ENCODE measurements at regions not wholly inside any gene's neighbourhood (a gene's known extent, or its start where the extent isn't known, plus 50 kb on each side); places are given as distances from the start of the nearest gene placed in this dataset.

- TF ChIP-seq CBX3 (IDR thresholded peaks at IDR 0.05; ENCODE audit: borderline replicate concordance, low read depth) = no peak
- TF ChIP-seq STAT1 (conservative IDR thresholded peaks at IDR 0.05) = no peak
- no peak for TF ChIP-seq PAX8 (IDR thresholded peaks at IDR 0.05)
- TF ChIP-seq TAF1 (IDR thresholded peaks at IDR 0.05; ENCODE audit: borderline replicate concordance, low read depth, low read length) = no peak
- no peak for TF ChIP-seq POLR2AphosphoS5 (IDR thresholded peaks at IDR 0.05; ENCODE audit: low read length)
- TF ChIP-seq ETV6 (conservative IDR thresholded peaks at IDR 0.05 in 1 of 2, IDR thresholded peaks at IDR 0.05 in 1 of 2; ENCODE audit: borderline replicate concordance in 1 of 2, low read depth in 1 of 2) = no peak
- TF ChIP-seq, protein P1, sequence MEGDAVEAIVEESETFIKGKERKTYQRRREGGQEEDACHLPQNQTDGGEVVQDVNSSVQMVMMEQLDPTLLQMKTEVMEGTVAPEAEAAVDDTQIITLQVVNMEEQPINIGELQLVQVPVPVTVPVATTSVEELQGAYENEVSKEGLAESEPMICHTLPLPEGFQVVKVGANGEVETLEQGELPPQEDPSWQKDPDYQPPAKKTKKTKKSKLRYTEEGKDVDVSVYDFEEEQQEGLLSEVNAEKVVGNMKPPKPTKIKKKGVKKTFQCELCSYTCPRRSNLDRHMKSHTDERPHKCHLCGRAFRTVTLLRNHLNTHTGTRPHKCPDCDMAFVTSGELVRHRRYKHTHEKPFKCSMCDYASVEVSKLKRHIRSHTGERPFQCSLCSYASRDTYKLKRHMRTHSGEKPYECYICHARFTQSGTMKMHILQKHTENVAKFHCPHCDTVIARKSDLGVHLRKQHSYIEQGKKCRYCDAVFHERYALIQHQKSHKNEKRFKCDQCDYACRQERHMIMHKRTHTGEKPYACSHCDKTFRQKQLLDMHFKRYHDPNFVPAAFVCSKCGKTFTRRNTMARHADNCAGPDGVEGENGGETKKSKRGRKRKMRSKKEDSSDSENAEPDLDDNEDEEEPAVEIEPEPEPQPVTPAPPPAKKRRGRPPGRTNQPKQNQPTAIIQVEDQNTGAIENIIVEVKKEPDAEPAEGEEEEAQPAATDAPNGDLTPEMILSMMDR (IDR thresholded peaks at IDR 0.05 in 2 of 3, conservative IDR thresholded peaks at IDR 0.05 in 1 of 3; ENCODE audit: control insufficient read depth in 2 of 3, extremely low read depth in 1 of 3, insufficient read depth in 1 of 3, low read depth in 3 of 3, low read length in 3 of 3) = no peak
- no peak for TF ChIP-seq TCF7 (IDR thresholded peaks at IDR 0.05; ENCODE audit: borderline replicate concordance)
- no peak for TF ChIP-seq BCL3 (IDR thresholded peaks at IDR 0.05; ENCODE audit: borderline replicate concordance, insufficient read depth, low read depth, low read length, poor library complexity, severe bottlenecking)
- TF ChIP-seq NFYB (IDR thresholded peaks at IDR 0.05; ENCODE audit: insufficient read depth, low read depth, low read length) = no peak
- no peak for TF ChIP-seq FOXM1 (IDR thresholded peaks at IDR 0.05; ENCODE audit: low read depth, low read length)
Measured at GRCh38 chr4:28010577-28011240, 1150.1 kb downstream of the STIM2 start.

All from GM12878 (cell line).